HL-60 (cell line): ENCODE measurements at regions not wholly inside any gene's neighbourhood (a gene's known extent, or its start where the extent isn't known, plus 50 kb on each side); places are given as distances from the start of the nearest gene placed in this dataset.

Source experiments
- CTCF ChIP-seq: IDR thresholded peaks from one replicate; pipeline ENCODE4 v1.5.1; 2011; ENCODE audit warnings: low read length, control low read depth, inconsistent platforms; ENCODE audit not compliant: insufficient read depth
- GABPA ChIP-seq: IDR thresholded peaks from 2 replicates; pipeline ENCODE4 v1.6.1; 2012; ENCODE audit warnings: low read depth
- POLR2AphosphoS5 ChIP-seq: IDR thresholded peaks from 2 replicates; pipeline ENCODE4 v1.6.1; 2012; ENCODE audit warnings: low read depth
- REST ChIP-seq: IDR thresholded peaks from 2 replicates; pipeline ENCODE4 v1.6.1; 2012; ENCODE audit warnings: low read depth; ENCODE audit not compliant: insufficient replicate concordance

GRCh38 chr11:92346220-92346619, 121.6 kb downstream of the FAT3 start:
- TF ChIP-seq CTCF (no peak), POLR2AphosphoS5 (no peak), REST (no peak), GABPA (no peak)
